ENCODE measurements at regions not wholly inside any gene's neighbourhood (a gene's known extent, or its start where the extent isn't known, plus 50 kb on each side); places are given as distances from the start of the nearest gene placed in this dataset.

GRCh38 chr6:22418714-22419113, 121.9 kb upstream of the PRL start:
- DNase-seq (ENCODE audit: low spot score): no peak
- no peak for TF ChIP-seq CTCF (IDR thresholded peaks at IDR 0.05; ENCODE audit: extremely low read depth, missing control alignments)

GRCh38 chr6:22421198-22421597, 124.4 kb upstream of the PRL start:
- no peak for DNase-seq (ENCODE audit: low spot score)
- no peak for TF ChIP-seq CTCF (IDR thresholded peaks at IDR 0.05; ENCODE audit: extremely low read depth, missing control alignments)

- no peak for DNase-seq (ENCODE audit: low spot score)
- TF ChIP-seq CTCF (IDR thresholded peaks at IDR 0.05; ENCODE audit: extremely low read depth, missing control alignments): no peak
Measured at GRCh38 chr6:22424196-22424595, 127.4 kb upstream of the PRL start.

GRCh38 chr6:22432060-22432459, 135.2 kb upstream of the PRL start:
- DNase-seq (ENCODE audit: low spot score): no peak
- no peak for TF ChIP-seq CTCF (IDR thresholded peaks at IDR 0.05; ENCODE audit: extremely low read depth, missing control alignments)

- TF ChIP-seq CTCF (IDR thresholded peaks at IDR 0.05; ENCODE audit: extremely low read depth, missing control alignments): no peak
- DNase-seq (ENCODE audit: low spot score): no peak
Measured at GRCh38 chr6:22433745-22434144, 135.6 kb upstream of the HDGFL1 start.

GRCh38 chr6:22435151-22435550, 134.2 kb upstream of the HDGFL1 start:
- TF ChIP-seq CTCF (IDR thresholded peaks at IDR 0.05; ENCODE audit: extremely low read depth, missing control alignments): no peak
- DNase-seq (ENCODE audit: low spot score): no peak

GRCh38 chr6:22436134-22436533, 133.2 kb upstream of the HDGFL1 start:
- no peak for TF ChIP-seq CTCF (IDR thresholded peaks at IDR 0.05; ENCODE audit: extremely low read depth, missing control alignments)
- DNase-seq (ENCODE audit: low spot score): no peak

Measured in GM20000 (cell line).